ENCODE measurements at regions not wholly inside any gene's neighbourhood (a gene's known extent, or its start where the extent isn't known, plus 50 kb on each side); places are given as distances from the start of the nearest gene placed in this dataset.
"Not testable (repeated sequence)": the region's sequence is repeated elsewhere in the genome, so short reads cannot be mapped to it uniquely, and the experiment has no call there.

- not testable (repeated sequence) for DNase-seq
Observed at GRCh38 chr5:93682471-93683404, 58.7 kb downstream of the POU5F2 start.

GRCh38 chr5:93681432-93681831, 60.0 kb downstream of the POU5F2 start:
- DNase-seq = no peak

- no peak for DNase-seq
Observed at GRCh38 chr5:93677359-93677891, 64.0 kb downstream of the POU5F2 start.

- no peak for DNase-seq
Observed at GRCh38 chr5:93676704-93677103, 64.7 kb downstream of the POU5F2 start.

GRCh38 chr5:93675460-93676450, 65.6 kb downstream of the POU5F2 start:
- DNase-seq = peak; percentile 22

- no peak for DNase-seq
Observed at GRCh38 chr5:93674866-93675459, 66.4 kb downstream of the POU5F2 start.

GRCh38 chr5:93674138-93674537, 67.3 kb downstream of the POU5F2 start:
- DNase-seq = no peak

- DNase-seq = no peak
Observed at GRCh38 chr5:93673316-93673954, 68.0 kb downstream of the POU5F2 start.

- no peak for DNase-seq
Observed at GRCh38 chr5:93665648-93666047, 75.8 kb downstream of the POU5F2 start.

- DNase-seq = no peak
Observed at GRCh38 chr5:93660677-93661076, 77.7 kb downstream of the NR2F1 start.

- no peak for DNase-seq
Observed at GRCh38 chr5:93658044-93658443, 75.0 kb downstream of the NR2F1 start.

- DNase-seq = no peak
Observed at GRCh38 chr5:93654676-93655075, 71.7 kb downstream of the NR2F1 start.

- DNase-seq = no peak
Observed at GRCh38 chr5:93653716-93654115, 70.7 kb downstream of the NR2F1 start.

GRCh38 chr5:93649234-93649900, 66.3 kb downstream of the NR2F1 start:
- no peak for DNase-seq

GRCh38 chr5:93644760-93645159, 61.7 kb downstream of the NR2F1 start:
- DNase-seq = no peak
